NCI-H146 (cell line): ENCODE measurements at regions not wholly inside any gene's neighbourhood (a gene's known extent, or its start where the extent isn't known, plus 50 kb on each side); places are given as distances from the start of the nearest gene placed in this dataset.
"Not testable (repeated sequence)": the region's sequence is repeated elsewhere in the genome, so short reads cannot be mapped to it uniquely, and the experiment has no call there.

Experiments used
- DNase-seq: peaks from one replicate; lab custom pipeline; 2025; lab: John Stamatoyannopoulos, UW

- DNase-seq, result no peak
Observed at GRCh38 chr12:88945051-88945732, 364.9 kb upstream of the KITLG start.

- DNase-seq, result peak; percentile 9
Observed at GRCh38 chr12:88944397-88944796, 364.1 kb upstream of the KITLG start.

GRCh38 chr12:88940854-88941253, 360.6 kb upstream of the KITLG start:
- no peak for DNase-seq

- DNase-seq, result no peak
Observed at GRCh38 chr12:88935856-88936255, 355.6 kb upstream of the KITLG start.

GRCh38 chr12:88934163-88934747, 354.0 kb upstream of the KITLG start:
- no peak for DNase-seq

- DNase-seq, result peak; percentile 39
Observed at GRCh38 chr12:88932457-88932856, 352.2 kb upstream of the KITLG start.

- DNase-seq, result peak; percentile 33
Observed at GRCh38 chr12:88931598-88931997, 351.3 kb upstream of the KITLG start.

GRCh38 chr12:88925454-88925853, 345.2 kb upstream of the KITLG start:
- DNase-seq, result no peak

- no peak for DNase-seq
Observed at GRCh38 chr12:88924162-88924561, 343.9 kb upstream of the KITLG start.

- DNase-seq, result no peak
Observed at GRCh38 chr12:88923631-88924030, 343.4 kb upstream of the KITLG start.

- no peak for DNase-seq
Observed at GRCh38 chr12:88922816-88923215, 342.5 kb upstream of the KITLG start.

- no peak for DNase-seq
Observed at GRCh38 chr12:88921890-88922532, 341.7 kb upstream of the KITLG start.

GRCh38 chr12:88921434-88921833, 341.2 kb upstream of the KITLG start:
- no peak for DNase-seq

- DNase-seq, result peak; percentile 68
Observed at GRCh38 chr12:88918161-88918560, 337.9 kb upstream of the KITLG start.

- no peak for DNase-seq
Observed at GRCh38 chr12:88914967-88915366, 334.7 kb upstream of the KITLG start.

GRCh38 chr12:88909510-88909909, 329.2 kb upstream of the KITLG start:
- DNase-seq, result no peak

GRCh38 chr12:88908345-88908744, 328.1 kb upstream of the KITLG start:
- no peak for DNase-seq

- DNase-seq, result no peak
Observed at GRCh38 chr12:88904705-88905104, 324.4 kb upstream of the KITLG start.

GRCh38 chr12:88903333-88903732, 323.1 kb upstream of the KITLG start:
- DNase-seq, result no peak

GRCh38 chr12:88897723-88898122, 317.5 kb upstream of the KITLG start:
- no peak for DNase-seq

- no peak for DNase-seq
Observed at GRCh38 chr12:88896958-88897357, 316.7 kb upstream of the KITLG start.

GRCh38 chr12:88895634-88896033, 315.4 kb upstream of the KITLG start:
- DNase-seq, result no peak

GRCh38 chr12:88893801-88894200, 313.5 kb upstream of the KITLG start:
- no peak for DNase-seq

GRCh38 chr12:88891434-88891833, 311.2 kb upstream of the KITLG start:
- not testable (repeated sequence) for DNase-seq
